ENCODE measurements at regions not wholly inside any gene's neighbourhood (a gene's known extent, or its start where the extent isn't known, plus 50 kb on each side); places are given as distances from the start of the nearest gene placed in this dataset.

DNA sequence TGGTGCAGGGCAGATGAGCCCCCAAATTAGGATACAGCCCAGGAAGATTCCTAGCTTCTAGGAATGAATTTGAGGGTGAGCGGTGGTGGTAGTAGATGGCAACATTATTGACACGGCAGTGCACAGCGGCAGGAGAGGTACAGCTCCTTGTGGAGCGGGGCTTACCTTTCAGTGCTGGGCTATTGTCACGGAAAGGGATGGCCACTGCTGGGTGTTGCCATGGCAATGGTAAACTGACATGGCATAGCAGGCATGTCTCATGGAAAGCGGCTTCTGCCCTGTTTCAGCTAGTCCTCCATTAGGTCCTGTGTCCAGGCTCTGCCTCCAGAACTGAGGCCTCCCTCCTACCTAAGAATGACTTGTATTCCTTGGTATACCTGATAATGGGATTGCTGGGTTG is 81.8 kb upstream of the WDR1 start:
- TF ChIP-seq, protein P1, sequence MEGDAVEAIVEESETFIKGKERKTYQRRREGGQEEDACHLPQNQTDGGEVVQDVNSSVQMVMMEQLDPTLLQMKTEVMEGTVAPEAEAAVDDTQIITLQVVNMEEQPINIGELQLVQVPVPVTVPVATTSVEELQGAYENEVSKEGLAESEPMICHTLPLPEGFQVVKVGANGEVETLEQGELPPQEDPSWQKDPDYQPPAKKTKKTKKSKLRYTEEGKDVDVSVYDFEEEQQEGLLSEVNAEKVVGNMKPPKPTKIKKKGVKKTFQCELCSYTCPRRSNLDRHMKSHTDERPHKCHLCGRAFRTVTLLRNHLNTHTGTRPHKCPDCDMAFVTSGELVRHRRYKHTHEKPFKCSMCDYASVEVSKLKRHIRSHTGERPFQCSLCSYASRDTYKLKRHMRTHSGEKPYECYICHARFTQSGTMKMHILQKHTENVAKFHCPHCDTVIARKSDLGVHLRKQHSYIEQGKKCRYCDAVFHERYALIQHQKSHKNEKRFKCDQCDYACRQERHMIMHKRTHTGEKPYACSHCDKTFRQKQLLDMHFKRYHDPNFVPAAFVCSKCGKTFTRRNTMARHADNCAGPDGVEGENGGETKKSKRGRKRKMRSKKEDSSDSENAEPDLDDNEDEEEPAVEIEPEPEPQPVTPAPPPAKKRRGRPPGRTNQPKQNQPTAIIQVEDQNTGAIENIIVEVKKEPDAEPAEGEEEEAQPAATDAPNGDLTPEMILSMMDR (IDR thresholded peaks at IDR 0.05), result no peak
- TF ChIP-seq POLR2A (IDR thresholded peaks at IDR 0.05), result no peak

Data from uterus (tissue), 2 donors.